ENCODE measurements at regions not wholly inside any gene's neighbourhood (a gene's known extent, or its start where the extent isn't known, plus 50 kb on each side); places are given as distances from the start of the nearest gene placed in this dataset.
"Not testable (repeated sequence)": the region's sequence is repeated elsewhere in the genome, so short reads cannot be mapped to it uniquely, and the experiment has no call there.

GRCh38 chr7:138363721-138364120 lies 96.3 kb upstream of the TRIM24 start:
- no peaks in the 10 kb centered on the region for H3K79me2 ChIP-seq (ENCODE audit: control insufficient read depth, insufficient read depth, low read length)
- H2BK15ac ChIP-seq (replicated peaks; ENCODE audit: low read depth) = no peak overlapping the region
- H2AK5ac ChIP-seq (ENCODE audit: low read length) = no peak overlapping the region
- no peak overlapping the region for H3K9ac ChIP-seq (ENCODE audit: low read length)
- no peaks in the 10 kb centered on the region for H3K36me3 ChIP-seq (ENCODE audit: control insufficient read depth, insufficient read depth, low read length)
- no peak overlapping the region for H3K4me2 ChIP-seq (ENCODE audit: low read length)
- WGBS (ENCODE audit: extremely low coverage, insufficient coverage, low lambda C conversion rate) = no CpG with 5 or more reads among the region's 2 CpGs
- no peak overlapping the region for H4K5ac ChIP-seq (ENCODE audit: low read length)
- no peak overlapping the region for H3K18ac ChIP-seq (ENCODE audit: low read length)
- no peak overlapping the region for H2BK5ac ChIP-seq (ENCODE audit: low read length)
- H3K23ac ChIP-seq (ENCODE audit: low read length) = no peak overlapping the region
- no peak for DNase-seq
- H3K4me1 ChIP-seq (ENCODE audit: control insufficient read depth, low read depth, low read length) = no peaks in the 10 kb centered on the region
- no peak overlapping the region for H3K56ac ChIP-seq (ENCODE audit: low read length)
- H3K79me1 ChIP-seq (ENCODE audit: low read length) = no peaks in the 10 kb centered on the region
- H3K4ac ChIP-seq (ENCODE audit: low read depth, low read length) = no peak overlapping the region
- H3K27ac ChIP-seq (ENCODE audit: low read depth, low read length) = no peak overlapping the region
- H2BK120ac ChIP-seq (ENCODE audit: low read depth, low read length) = no peak overlapping the region
- H3K27me3 ChIP-seq (ENCODE audit: insufficient read depth, low read length, poor library complexity) = no peaks in the 10 kb centered on the region
- H3K4me3 ChIP-seq (ENCODE audit: low read length) = no peak overlapping the region
- H4K8ac ChIP-seq (ENCODE audit: low read depth, low read length) = no peak overlapping the region

DNA sequence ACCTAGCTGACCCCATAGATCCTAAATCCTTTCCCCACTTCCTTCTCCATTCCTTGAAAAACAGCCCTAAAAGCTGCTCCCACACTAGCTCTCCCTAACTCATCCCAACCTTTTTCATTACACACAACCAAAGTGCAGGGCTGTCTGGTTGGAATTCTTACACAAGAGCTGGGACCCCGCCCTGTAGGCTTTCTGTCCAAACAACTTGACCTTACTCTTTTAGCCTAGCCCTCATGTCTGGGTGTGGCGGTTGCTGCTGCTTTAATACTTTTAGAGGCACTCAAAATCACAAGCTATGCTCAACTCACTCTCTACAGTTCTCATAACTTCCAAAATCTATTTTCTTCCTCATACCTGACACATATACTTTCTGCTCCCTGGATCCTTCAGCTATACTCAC lies 93.9 kb upstream of the TRIM24 start:
- DNase-seq = not testable (repeated sequence)

GRCh38 chr7:138366676-138367075 lies 93.4 kb upstream of the TRIM24 start:
- not testable (repeated sequence) for H3K18ac ChIP-seq (ENCODE audit: low read length); H3K36me3 ChIP-seq (ENCODE audit: control insufficient read depth, insufficient read depth, low read length); H2BK5ac ChIP-seq (ENCODE audit: low read length); H2BK120ac ChIP-seq (ENCODE audit: low read depth, low read length); H3K79me1 ChIP-seq (ENCODE audit: low read length); H4K8ac ChIP-seq (ENCODE audit: low read depth, low read length); H3K27ac ChIP-seq (ENCODE audit: low read depth, low read length); H3K9ac ChIP-seq (ENCODE audit: low read length); H2BK15ac ChIP-seq (replicated peaks; ENCODE audit: low read depth); H3K79me2 ChIP-seq (ENCODE audit: control insufficient read depth, insufficient read depth, low read length); H3K4me1 ChIP-seq (ENCODE audit: control insufficient read depth, low read depth, low read length); H3K56ac ChIP-seq (ENCODE audit: low read length); H3K4me2 ChIP-seq (ENCODE audit: low read length); H3K4ac ChIP-seq (ENCODE audit: low read depth, low read length); H3K4me3 ChIP-seq (ENCODE audit: low read length); H2AK5ac ChIP-seq (ENCODE audit: low read length); H3K27me3 ChIP-seq (ENCODE audit: insufficient read depth, low read length, poor library complexity); DNase-seq; H4K5ac ChIP-seq (ENCODE audit: low read length); H3K23ac ChIP-seq (ENCODE audit: low read length)
- no CpG with 5 or more reads among the region's 4 CpGs for WGBS (ENCODE audit: extremely low coverage, insufficient coverage, low lambda C conversion rate)

More for the DNA sequence above, 93.9 kb upstream of the TRIM24 start:
- not testable (repeated sequence) for H3K23ac ChIP-seq (ENCODE audit: low read length); H2AK5ac ChIP-seq (ENCODE audit: low read length); H2BK15ac ChIP-seq (replicated peaks; ENCODE audit: low read depth); H3K4me3 ChIP-seq (ENCODE audit: low read length); H3K18ac ChIP-seq (ENCODE audit: low read length); H3K4me2 ChIP-seq (ENCODE audit: low read length); H4K5ac ChIP-seq (ENCODE audit: low read length); H3K79me2 ChIP-seq (ENCODE audit: control insufficient read depth, insufficient read depth, low read length); H2BK120ac ChIP-seq (ENCODE audit: low read depth, low read length); H3K36me3 ChIP-seq (ENCODE audit: control insufficient read depth, insufficient read depth, low read length); H3K4me1 ChIP-seq (ENCODE audit: control insufficient read depth, low read depth, low read length); H3K27me3 ChIP-seq (ENCODE audit: insufficient read depth, low read length, poor library complexity); H3K79me1 ChIP-seq (ENCODE audit: low read length); H3K27ac ChIP-seq (ENCODE audit: low read depth, low read length); H4K8ac ChIP-seq (ENCODE audit: low read depth, low read length); H3K9ac ChIP-seq (ENCODE audit: low read length); H3K56ac ChIP-seq (ENCODE audit: low read length); H2BK5ac ChIP-seq (ENCODE audit: low read length); H3K4ac ChIP-seq (ENCODE audit: low read depth, low read length)
- no CpG with 5 or more reads among the region's 2 CpGs for WGBS (ENCODE audit: extremely low coverage, insufficient coverage, low lambda C conversion rate)

DNA sequence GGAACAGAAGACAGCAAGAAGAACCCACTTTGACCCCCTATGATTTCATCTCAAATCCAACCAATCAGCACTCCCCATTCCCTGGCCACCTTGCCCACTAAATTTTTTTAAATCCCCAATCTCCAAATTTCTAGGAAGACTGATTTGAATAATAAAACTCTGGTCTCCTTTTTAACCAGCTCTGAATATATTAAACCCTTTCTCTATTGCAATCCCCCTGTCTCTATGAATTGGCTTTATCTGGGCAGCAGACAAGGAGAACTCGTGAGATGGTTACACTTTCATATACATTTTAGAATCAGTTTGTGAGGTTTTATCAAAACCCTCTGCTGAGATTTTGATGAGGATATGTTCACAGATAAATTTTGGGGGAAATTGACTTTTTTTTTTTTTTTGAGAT lies 90.3 kb upstream of the TRIM24 start:
- no peak overlapping the region for H3K9ac ChIP-seq (ENCODE audit: low read length)
- no peak overlapping the region for H2BK120ac ChIP-seq (ENCODE audit: low read depth, low read length)
- no peak overlapping the region for H4K5ac ChIP-seq (ENCODE audit: low read length)
- no peak for DNase-seq
- H2BK5ac ChIP-seq (ENCODE audit: low read length) = no peak overlapping the region
- WGBS (ENCODE audit: extremely low coverage, insufficient coverage, low lambda C conversion rate) = no CpG with 5 or more reads among the region's 1 CpG
- no peak overlapping the region for H3K27ac ChIP-seq (ENCODE audit: low read depth, low read length)
- no peak overlapping the region for H3K4ac ChIP-seq (ENCODE audit: low read depth, low read length)
- no peak overlapping the region for H3K4me3 ChIP-seq (ENCODE audit: low read length)
- H3K23ac ChIP-seq (ENCODE audit: low read length) = no peak overlapping the region
- no peak overlapping the region for H4K8ac ChIP-seq (ENCODE audit: low read depth, low read length)
- no peaks in the 10 kb centered on the region for H3K79me2 ChIP-seq (ENCODE audit: control insufficient read depth, insufficient read depth, low read length)
- no peak overlapping the region for H3K18ac ChIP-seq (ENCODE audit: low read length)
- H3K56ac ChIP-seq (ENCODE audit: low read length) = no peak overlapping the region
- H2AK5ac ChIP-seq (ENCODE audit: low read length) = no peak overlapping the region
- H3K27me3 ChIP-seq (ENCODE audit: insufficient read depth, low read length, poor library complexity) = no peaks in the 10 kb centered on the region
- H3K36me3 ChIP-seq (ENCODE audit: control insufficient read depth, insufficient read depth, low read length) = no peaks in the 10 kb centered on the region
- H3K4me1 ChIP-seq (ENCODE audit: control insufficient read depth, low read depth, low read length) = no peaks in the 10 kb centered on the region
- H2BK15ac ChIP-seq (replicated peaks; ENCODE audit: low read depth) = no peak overlapping the region
- H3K79me1 ChIP-seq (ENCODE audit: low read length) = no peaks in the 10 kb centered on the region
- H3K4me2 ChIP-seq (ENCODE audit: low read length) = no peak overlapping the region

GRCh38 chr7:138370956-138371355 lies 89.1 kb upstream of the TRIM24 start:
- Histone ChIP-seq H3K27me3 (ENCODE audit: insufficient read depth, low read length, poor library complexity) (no peaks in the 10 kb centered on the region), H2BK120ac (ENCODE audit: low read depth, low read length) (no peak overlapping the region), H4K8ac (ENCODE audit: low read depth, low read length) (no peak overlapping the region), H3K79me1 (ENCODE audit: low read length) (no peaks in the 10 kb centered on the region), H2BK5ac (ENCODE audit: low read length) (no peak overlapping the region), H3K4me2 (ENCODE audit: low read length) (no peak overlapping the region), H3K23ac (ENCODE audit: low read length) (no peak overlapping the region), H3K56ac (ENCODE audit: low read length) (no peak overlapping the region), H2BK15ac (replicated peaks; ENCODE audit: low read depth) (no peak overlapping the region), H3K18ac (ENCODE audit: low read length) (no peak overlapping the region), H3K79me2 (ENCODE audit: control insufficient read depth, insufficient read depth, low read length) (no peaks in the 10 kb centered on the region), H3K9ac (ENCODE audit: low read length) (no peak overlapping the region), H3K4ac (ENCODE audit: low read depth, low read length) (no peak overlapping the region), H3K4me3 (ENCODE audit: low read length) (no peak overlapping the region), H4K5ac (ENCODE audit: low read length) (no peak overlapping the region), H3K36me3 (ENCODE audit: control insufficient read depth, insufficient read depth, low read length) (no peaks in the 10 kb centered on the region), H3K4me1 (ENCODE audit: control insufficient read depth, low read depth, low read length) (no peaks in the 10 kb centered on the region), H3K27ac (ENCODE audit: low read depth, low read length) (no peak overlapping the region), H2AK5ac (ENCODE audit: low read length) (no peak overlapping the region)
- WGBS (ENCODE audit: extremely low coverage, insufficient coverage, low lambda C conversion rate) = no CpG with 5 or more reads among the region's 2 CpGs
- DNase-seq = no peak

DNA sequence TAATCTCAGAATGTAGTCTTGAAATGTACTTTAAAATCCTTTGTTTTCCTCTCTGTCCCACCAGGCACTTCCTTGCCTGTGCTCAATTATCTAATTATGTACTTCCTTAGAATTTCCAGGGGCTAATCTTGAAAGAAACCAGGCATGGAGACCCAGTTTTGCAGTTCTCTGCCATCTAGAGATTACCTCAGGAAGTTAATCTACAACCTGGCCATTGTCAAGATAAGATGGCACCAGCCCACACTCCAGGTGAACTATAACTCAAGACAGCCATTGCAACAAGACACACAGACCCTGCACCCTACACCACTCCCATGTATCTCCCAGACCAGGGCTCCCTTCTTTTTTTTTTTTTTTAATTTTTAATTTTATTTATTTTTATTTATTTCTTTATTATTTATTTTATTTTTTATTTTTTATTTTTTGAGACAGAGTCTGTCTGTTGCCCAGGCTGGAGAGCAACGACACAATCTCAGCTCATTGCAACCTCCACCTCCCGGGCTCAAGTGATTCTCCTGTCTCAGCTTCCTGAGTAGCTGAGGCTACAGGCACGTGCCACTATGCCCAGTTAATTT lies 85.9 kb upstream of the TRIM24 start:
- H4K8ac ChIP-seq (ENCODE audit: low read depth, low read length) = no peak overlapping the region
- H3K27ac ChIP-seq (ENCODE audit: low read depth, low read length) = no peak overlapping the region
- no peaks in the 10 kb centered on the region for H3K79me2 ChIP-seq (ENCODE audit: control insufficient read depth, insufficient read depth, low read length)
- no peaks in the 10 kb centered on the region for H3K79me1 ChIP-seq (ENCODE audit: low read length)
- DNase-seq = peak; percentile 84
- no peak overlapping the region for H3K4me2 ChIP-seq (ENCODE audit: low read length)
- H3K27me3 ChIP-seq (ENCODE audit: insufficient read depth, low read length, poor library complexity) = no peaks in the 10 kb centered on the region
- peak overlapping the region; percentile 73 for H2BK120ac ChIP-seq (ENCODE audit: low read depth, low read length)
- no peak overlapping the region for H3K9ac ChIP-seq (ENCODE audit: low read length)
- H3K18ac ChIP-seq (ENCODE audit: low read length) = peak overlapping the region; percentile 60
- H2BK5ac ChIP-seq (ENCODE audit: low read length) = no peak overlapping the region
- H2BK15ac ChIP-seq (replicated peaks; ENCODE audit: low read depth) = peak overlapping the region; percentile 85
- no peak overlapping the region for H3K4me3 ChIP-seq (ENCODE audit: low read length)
- H3K23ac ChIP-seq (ENCODE audit: low read length) = no peak overlapping the region
- H3K4me1 ChIP-seq (ENCODE audit: control insufficient read depth, low read depth, low read length) = no peaks in the 10 kb centered on the region
- no peak overlapping the region for H3K4ac ChIP-seq (ENCODE audit: low read depth, low read length)
- no peaks in the 10 kb centered on the region for H3K36me3 ChIP-seq (ENCODE audit: control insufficient read depth, insufficient read depth, low read length)
- no peak overlapping the region for H4K5ac ChIP-seq (ENCODE audit: low read length)
- H2AK5ac ChIP-seq (ENCODE audit: low read length) = no peak overlapping the region
- peak overlapping the region; percentile 17 for H3K56ac ChIP-seq (ENCODE audit: low read length)
- WGBS (ENCODE audit: extremely low coverage, insufficient coverage, low lambda C conversion rate) = no CpG with 5 or more reads among the region's 3 CpGs
